WERI-Rb-1 (cell line): ENCODE measurements at regions not wholly inside any gene's neighbourhood (a gene's known extent, or its start where the extent isn't known, plus 50 kb on each side); places are given as distances from the start of the nearest gene placed in this dataset.

Experiments used
- DNase-seq: peaks from one replicate; pipeline ENCODE4 v3.0.0-alpha.2; 2020
- H3K27ac ChIP-seq: fragments of 250-450 bp; sonication (Bioruptor Pico); 2 replicates; pipeline ENCODE4 v1.5.1; 2020; ENCODE audit warnings: mild to moderate bottlenecking, moderate library complexity
- H3K27me3 ChIP-seq: fragments of 250-450 bp; sonication (Bioruptor Pico); 2 replicates; pipeline ENCODE4 v1.5.1; 2021; ENCODE audit warnings: mild to moderate bottlenecking, low read depth, moderate library complexity; ENCODE audit not compliant: insufficient read depth, severe bottlenecking
- H3K36me3 ChIP-seq: fragments of 250-450 bp; sonication (Bioruptor Pico); 2 replicates; pipeline ENCODE4 v1.5.1; 2020; ENCODE audit warnings: mild to moderate bottlenecking, moderate library complexity
- H3K4me3 ChIP-seq: 2 replicates; pipeline ENCODE4 v1.5.1; 2011; ENCODE audit warnings: low read depth, mild to moderate bottlenecking, control low read depth, low read length
- H3K9me3 ChIP-seq: fragments of 250-450 bp; sonication (Bioruptor Pico); 2 replicates; pipeline ENCODE4 v1.5.1; 2021; ENCODE audit warnings: mild to moderate bottlenecking, moderate library complexity; ENCODE audit not compliant: severe bottlenecking
- CTCF ChIP-seq: IDR thresholded peaks from 2 replicates; pipeline ENCODE4 v1.5.1; 2011; ENCODE audit warnings: low read depth, mild to moderate bottlenecking, control low read depth, inconsistent platforms, low read length

- TF ChIP-seq CTCF = no peak
- no peak for DNase-seq
- H3K4me3 ChIP-seq = no peak overlapping the region
- no peaks in the 10 kb centered on the region for H3K36me3 ChIP-seq
- no peak overlapping the region for H3K27ac ChIP-seq
- no peaks in the 10 kb centered on the region for H3K9me3 ChIP-seq
- peaks cover 89% of the 10 kb centered on the region for H3K27me3 ChIP-seq
Measured at GRCh38 chr15:29636140-29636539, 186.1 kb downstream of the TJP1 start.

GRCh38 chr15:29635513-29636098, 186.7 kb downstream of the TJP1 start:
- H3K36me3 ChIP-seq = no peaks in the 10 kb centered on the region
- no peak for TF ChIP-seq CTCF
- no peak overlapping the region for H3K4me3 ChIP-seq
- DNase-seq = no peak
- no peaks in the 10 kb centered on the region for H3K9me3 ChIP-seq
- no peak overlapping the region for H3K27ac ChIP-seq
- peaks cover 89% of the 10 kb centered on the region for H3K27me3 ChIP-seq

GRCh38 chr15:29633971-29634370, 188.3 kb downstream of the TJP1 start:
- no peak for DNase-seq
- H3K27me3 ChIP-seq = peaks cover 95% of the 10 kb centered on the region
- TF ChIP-seq CTCF = no peak
- no peaks in the 10 kb centered on the region for H3K36me3 ChIP-seq
- H3K9me3 ChIP-seq = no peaks in the 10 kb centered on the region
- no peak overlapping the region for H3K27ac ChIP-seq
- H3K4me3 ChIP-seq = no peak overlapping the region

- Histone ChIP-seq H3K9me3 (no peaks in the 10 kb centered on the region), H3K4me3 (no peak overlapping the region), H3K27ac (no peak overlapping the region), H3K27me3 (peaks cover 94% of the 10 kb centered on the region), H3K36me3 (no peaks in the 10 kb centered on the region)
- DNase-seq = no peak
- TF ChIP-seq CTCF = no peak
Measured at GRCh38 chr15:29632671-29633406, 189.4 kb downstream of the TJP1 start.

GRCh38 chr15:29631076-29632070, 190.9 kb downstream of the TJP1 start:
- DNase-seq = no peak
- H3K27ac ChIP-seq = no peak overlapping the region
- TF ChIP-seq CTCF = no peak

More at GRCh38 chr15:29631076-29632070, 190.9 kb downstream of the TJP1 start:
- no peaks in the 10 kb centered on the region for H3K36me3 ChIP-seq
- no peak overlapping the region for H3K4me3 ChIP-seq
- H3K9me3 ChIP-seq = no peaks in the 10 kb centered on the region
- peaks cover 95% of the 10 kb centered on the region for H3K27me3 ChIP-seq
